SK-N-MC (cell line): ENCODE measurements at regions not wholly inside any gene's neighbourhood (a gene's known extent, or its start where the extent isn't known, plus 50 kb on each side); places are given as distances from the start of the nearest gene placed in this dataset.

Source experiments
- EZH2 ChIP-seq: fragments of 200-600 bp; sonication (generic); IDR thresholded peaks from one replicate; pipeline ENCODE4 v1.6.1; 2017; ENCODE audit warnings: antibody characterized with exemption
- FOXP2 ChIP-seq: optimal IDR thresholded peaks from 2 replicates; pipeline ENCODE3; 2011; ENCODE audit warnings: mild to moderate bottlenecking, moderate library complexity; ENCODE audit not compliant: insufficient read depth; ENCODE audit errors: extremely low read length, control extremely low read depth

- no peak for TF ChIP-seq EZH2
- TF ChIP-seq FOXP2, result no peak
Observed at GRCh38 chr9:108530141-108530540, 325.6 kb downstream of the ACTL7B start.
